ENCODE measurements at regions not wholly inside any gene's neighbourhood (a gene's known extent, or its start where the extent isn't known, plus 50 kb on each side); places are given as distances from the start of the nearest gene placed in this dataset.

- no peak for DNase-seq
- ATAC-seq: no peak
- intact Hi-C loops (cut with DNase I): no loop called here
Measured at GRCh38 chr5:4447657-4448056, 692.5 kb upstream of the ADAMTS16 start.

GRCh38 chr5:4453655-4454054 lies 686.5 kb upstream of the ADAMTS16 start:
- no peak for ATAC-seq
- intact Hi-C loops (cut with DNase I): no loop called here
- DNase-seq: no peak

GRCh38 chr5:4479426-4479825 lies 660.7 kb upstream of the ADAMTS16 start:
- DNase-seq: no peak
- intact Hi-C loops (cut with DNase I): no loop called here
- ATAC-seq: no peak

GRCh38 chr5:4480528-4481349 lies 659.4 kb upstream of the ADAMTS16 start:
- no peak for ATAC-seq
- DNase-seq: no peak
- intact Hi-C loops (cut with DNase I): no loop called here

- DNase-seq (no peak), ATAC-seq (no peak)
- intact Hi-C loops (cut with DNase I): no loop called here
Measured at GRCh38 chr5:4487581-4487980, 652.5 kb upstream of the ADAMTS16 start.

- intact Hi-C loops (cut with DNase I): no loop called here
- ATAC-seq (peak; percentile 53 to 68), DNase-seq (peak; percentile 25)
Measured at GRCh38 chr5:4511996-4512656, 628.0 kb upstream of the ADAMTS16 start.

GRCh38 chr5:4513381-4513780 lies 626.7 kb upstream of the ADAMTS16 start:
- DNase-seq: no peak
- no peak for ATAC-seq
- intact Hi-C loops (cut with DNase I): no loop called here

- ATAC-seq: no peak
- intact Hi-C loops (cut with DNase I): no loop called here
- no peak for DNase-seq
Measured at GRCh38 chr5:4514067-4514648, 626.0 kb upstream of the ADAMTS16 start.

- intact Hi-C loops (cut with DNase I): no loop called here
- ATAC-seq: no peak
- no peak for DNase-seq
Measured at GRCh38 chr5:4518903-4519672, 621.0 kb upstream of the ADAMTS16 start.

GRCh38 chr5:4520559-4520958 lies 619.6 kb upstream of the ADAMTS16 start:
- no peak for ATAC-seq
- intact Hi-C loops (cut with DNase I): no loop called here
- no peak for DNase-seq

- no peak for ATAC-seq
- intact Hi-C loops (cut with DNase I): no loop called here
- no peak for DNase-seq
Measured at GRCh38 chr5:4523038-4523437, 617.1 kb upstream of the ADAMTS16 start.

- intact Hi-C loops (cut with DNase I): no loop called here
- DNase-seq (no peak), ATAC-seq (no peak)
Measured at GRCh38 chr5:4531756-4532704, 608.1 kb upstream of the ADAMTS16 start.

GRCh38 chr5:4532705-4533080 lies 607.4 kb upstream of the ADAMTS16 start:
- DNase-seq: no peak
- ATAC-seq: no peak
- intact Hi-C loops (cut with DNase I): no loop called here

- peak in 1 of 2 donors; percentile 69 for ATAC-seq
- intact Hi-C loops (cut with DNase I): no loop called here
- no peak for DNase-seq
Measured at GRCh38 chr5:4533457-4534105, 606.5 kb upstream of the ADAMTS16 start.

- no peak for ATAC-seq
- no peak for DNase-seq
- intact Hi-C loops (cut with DNase I): no loop called here
Measured at GRCh38 chr5:4537489-4537888, 602.6 kb upstream of the ADAMTS16 start.

- no peak for DNase-seq
Measured at GRCh38 chr5:4540375-4541173, 599.6 kb upstream of the ADAMTS16 start.

GRCh38 chr5:4541334-4541733 lies 598.8 kb upstream of the ADAMTS16 start:
- intact Hi-C loops (cut with DNase I): no loop called here
- ATAC-seq (no peak), DNase-seq (no peak)

More at GRCh38 chr5:4540375-4541173, 599.6 kb upstream of the ADAMTS16 start:
- ATAC-seq: no peak
- intact Hi-C loops (cut with DNase I): no loop called here
